ENCODE measurements at regions not wholly inside any gene's neighbourhood (a gene's known extent, or its start where the extent isn't known, plus 50 kb on each side); places are given as distances from the start of the nearest gene placed in this dataset.
A peak's percentile ranks its signal among the peaks of the same experiment; 100 is the strongest.
"Not testable (repeated sequence)": the region's sequence is repeated elsewhere in the genome, so short reads cannot be mapped to it uniquely, and the experiment has no call there.

- DNase-seq: not testable (repeated sequence)
Observed at GRCh38 chr14:106717544-106717943, 1191.2 kb downstream of the TMEM121 start.

DNA sequence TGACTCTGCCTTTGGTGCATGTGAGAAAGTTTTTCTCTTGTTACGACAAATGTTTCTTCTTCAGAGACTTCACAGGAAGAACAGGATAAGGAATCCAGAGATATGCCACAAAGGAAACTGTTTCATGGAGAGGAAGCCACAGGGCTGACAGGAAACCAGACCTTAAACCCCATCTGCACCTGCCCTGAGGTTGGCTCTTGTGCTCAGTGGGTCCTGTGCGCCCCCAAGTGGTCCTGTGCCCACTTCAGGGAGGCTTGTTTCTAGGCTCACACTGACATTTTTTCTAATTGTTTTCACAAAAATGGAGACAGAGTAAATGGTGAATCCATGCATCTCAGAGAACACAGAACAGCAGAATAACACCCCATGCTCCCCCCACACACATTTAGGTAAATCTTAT lies 1193.5 kb downstream of the TMEM121 start:
- peak; percentile 18 to 57 for DNase-seq

DNA sequence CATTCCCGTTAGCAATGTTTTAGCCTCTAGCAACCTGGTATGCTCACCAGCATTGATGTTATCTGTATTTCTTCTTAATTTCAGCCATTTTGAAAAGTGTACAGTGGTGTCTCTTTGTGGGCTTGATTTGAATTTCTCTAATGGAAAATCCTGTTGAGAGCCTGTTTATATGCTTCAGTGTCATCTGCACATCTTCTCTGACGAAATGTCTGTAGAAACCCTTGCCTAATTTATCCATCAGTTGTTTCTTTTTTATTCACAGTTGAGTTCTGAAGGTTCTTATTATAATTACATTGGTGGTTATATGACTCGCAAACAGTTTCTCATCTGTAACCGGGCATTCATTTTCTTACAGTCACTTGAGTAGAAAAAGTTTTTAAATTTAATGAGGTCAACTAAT lies 1195.5 kb downstream of the TMEM121 start:
- DNase-seq: not testable (repeated sequence)

GRCh38 chr14:106722813-106723687 lies 1196.7 kb downstream of the TMEM121 start:
- DNase-seq: not testable (repeated sequence)

GRCh38 chr14:106727962-106728361 lies 1201.6 kb downstream of the TMEM121 start:
- DNase-seq: peak in 1 of 2 donors; percentile 33

DNA sequence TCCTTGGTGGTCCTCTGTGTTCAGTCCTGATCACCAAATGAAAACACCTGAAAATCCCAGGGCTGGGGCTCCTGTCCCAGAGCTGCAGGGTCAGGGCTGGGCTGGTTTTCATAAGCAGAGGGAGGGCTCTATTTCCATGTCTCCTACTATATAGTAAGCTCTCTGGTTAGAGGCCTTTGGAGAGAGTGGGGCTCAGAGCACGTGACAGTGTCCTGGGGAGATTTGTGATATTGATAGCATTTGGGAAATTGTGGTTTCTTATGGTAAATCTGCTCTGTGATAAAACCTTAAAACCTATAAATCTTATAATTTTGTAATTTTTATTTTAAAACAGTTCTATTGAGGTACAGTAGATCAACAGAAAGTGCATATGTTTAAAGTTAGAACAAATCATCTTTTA lies 1202.2 kb downstream of the TMEM121 start:
- no peak for DNase-seq

GRCh38 chr14:106729551-106729950 lies 1203.2 kb downstream of the TMEM121 start:
- DNase-seq: no peak

DNA sequence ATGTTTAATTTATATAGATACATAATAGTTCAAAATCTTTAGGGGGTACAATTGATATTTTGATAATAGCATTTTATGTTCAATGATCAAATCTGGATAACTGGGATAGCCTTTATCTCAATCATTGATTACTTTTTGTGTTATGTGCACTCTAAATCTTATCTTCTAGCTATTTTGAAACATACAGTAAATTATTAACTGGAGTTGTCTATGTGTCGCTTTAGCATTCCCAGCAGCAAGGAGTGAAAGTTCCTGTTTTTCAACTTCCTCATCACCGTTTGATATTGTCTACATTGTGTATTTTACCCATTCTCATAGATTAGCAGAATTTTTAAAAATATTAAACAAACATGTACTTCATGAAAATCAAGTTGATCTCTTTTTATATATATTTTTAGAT lies 1207.4 kb downstream of the TMEM121 start:
- no peak for DNase-seq

GRCh38 chr14:106737021-106737420 lies 1210.6 kb downstream of the TMEM121 start:
- DNase-seq: peak in 1 of 2 donors; percentile 37

GRCh38 chr14:106738075-106738474 lies 1211.7 kb downstream of the TMEM121 start:
- DNase-seq: no peak

DNA sequence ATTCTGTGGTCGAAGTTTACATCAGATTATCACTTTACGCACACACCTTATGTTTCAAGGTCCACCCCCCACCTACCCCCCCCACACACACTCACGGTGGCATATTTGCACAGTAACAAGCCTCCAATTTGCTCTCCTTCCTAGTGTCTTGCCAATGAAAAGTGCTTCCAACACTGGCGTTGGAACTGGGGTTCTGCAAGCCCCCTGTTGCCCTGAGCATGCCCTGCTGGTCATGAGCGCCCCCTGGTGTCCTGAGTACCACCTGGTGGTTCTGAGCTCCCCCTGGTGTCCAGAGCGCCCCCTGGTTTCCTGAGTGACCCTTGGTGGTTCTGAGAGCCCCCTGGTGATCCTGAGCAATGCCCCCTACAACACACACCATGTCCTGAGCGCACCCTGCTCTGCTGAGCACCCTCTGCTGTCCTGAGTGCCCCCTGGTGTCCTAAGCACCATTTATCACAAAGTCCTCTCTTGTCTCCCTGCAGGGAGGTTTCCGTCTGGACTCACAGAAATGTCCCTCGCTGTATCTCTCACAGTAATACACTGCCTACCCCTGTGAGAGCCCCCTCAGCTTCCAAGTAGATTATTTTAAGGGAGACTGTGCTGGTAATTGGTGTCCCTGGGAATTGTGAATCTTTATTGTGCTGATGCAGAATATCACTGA lies 1212.3 kb downstream of the TMEM121 start:
- not testable (repeated sequence) for DNase-seq

- peak; percentile 34 to 84 for DNase-seq
Observed at GRCh38 chr14:106741086-106741827, 1214.9 kb downstream of the TMEM121 start.

GRCh38 chr14:106745016-106745767 lies 1218.8 kb downstream of the TMEM121 start:
- peak; percentile 26 to 29 for DNase-seq

DNA sequence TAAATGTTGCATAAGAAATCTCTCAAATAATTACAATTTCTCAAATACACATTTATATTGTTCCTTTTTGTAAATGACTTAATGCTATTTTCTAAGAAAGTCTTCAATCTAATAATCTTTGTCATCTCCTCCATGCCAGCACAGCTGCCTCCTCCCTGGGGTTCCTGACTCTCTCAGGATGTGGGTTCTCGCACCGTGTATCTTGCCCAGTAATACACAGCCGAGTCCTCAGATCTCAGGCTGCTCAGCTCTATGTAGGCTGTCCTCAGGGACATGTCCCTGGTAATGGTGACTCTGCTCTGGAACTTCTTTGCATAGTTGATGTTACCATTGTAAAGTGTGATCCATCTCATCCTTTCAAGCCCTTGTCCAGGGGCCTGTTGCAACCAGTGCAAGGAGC lies 1223.7 kb downstream of the TMEM121 start:
- not testable (repeated sequence) for DNase-seq

GRCh38 chr14:106753751-106754150 lies 1227.4 kb downstream of the TMEM121 start:
- DNase-seq: not testable (repeated sequence)

GRCh38 chr14:106757444-106757843 lies 1231.1 kb downstream of the TMEM121 start:
- DNase-seq: not testable (repeated sequence)

DNA sequence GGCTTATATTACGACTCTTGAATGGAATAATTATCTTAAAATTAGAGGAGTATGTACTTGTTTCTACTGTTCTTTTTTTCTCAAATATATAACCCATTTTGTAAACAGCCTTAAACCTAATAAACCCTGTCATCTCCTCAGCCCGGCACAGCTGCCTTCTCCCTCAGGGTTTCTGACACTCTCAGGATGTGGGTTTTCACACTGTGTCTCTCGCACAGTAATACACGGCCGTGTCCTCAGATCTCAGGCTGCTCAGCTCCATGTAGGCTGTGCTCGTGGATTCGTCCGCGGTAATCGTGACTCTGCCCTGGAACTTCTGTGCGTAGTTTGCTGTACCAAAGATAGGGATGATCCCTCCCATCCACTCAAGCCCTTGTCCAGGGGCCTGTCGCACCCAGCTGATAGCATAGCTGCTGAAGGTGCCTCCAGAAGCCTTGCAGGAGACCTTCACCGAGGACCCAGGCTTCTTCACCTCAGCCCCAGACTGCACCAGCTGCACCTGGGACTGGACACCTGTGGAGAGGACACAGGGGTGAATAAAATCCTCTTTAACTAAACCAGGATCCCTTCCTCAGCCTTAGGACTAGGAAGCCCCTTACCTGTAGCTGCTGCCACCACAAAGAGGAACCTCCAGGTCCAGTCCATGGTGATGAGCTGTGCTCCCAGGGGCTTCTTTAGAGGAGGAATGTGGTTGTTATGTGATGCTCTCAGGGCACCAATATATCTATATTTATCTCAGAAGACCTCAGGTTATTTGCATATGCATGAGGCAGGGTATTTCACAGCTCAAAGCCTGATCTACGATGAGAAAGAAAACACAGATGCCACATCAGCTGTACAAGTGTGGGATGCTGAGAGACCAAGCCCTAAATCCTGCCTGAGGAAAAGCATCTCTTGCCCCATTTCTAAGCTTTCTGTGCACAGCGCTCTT lies 1235.8 kb downstream of the TMEM121 start:
- DNase-seq: peak in 1 of 2 donors; percentile 34

- DNase-seq: peak in 1 of 2 donors; percentile 47
Observed at GRCh38 chr14:106764968-106765369, 1238.6 kb downstream of the TMEM121 start.

- no peak for DNase-seq
Observed at GRCh38 chr14:106766145-106766544, 1239.8 kb downstream of the TMEM121 start.

GRCh38 chr14:106766551-106767277 lies 1240.3 kb downstream of the TMEM121 start:
- peak; percentile 50 to 58 for DNase-seq

DNA sequence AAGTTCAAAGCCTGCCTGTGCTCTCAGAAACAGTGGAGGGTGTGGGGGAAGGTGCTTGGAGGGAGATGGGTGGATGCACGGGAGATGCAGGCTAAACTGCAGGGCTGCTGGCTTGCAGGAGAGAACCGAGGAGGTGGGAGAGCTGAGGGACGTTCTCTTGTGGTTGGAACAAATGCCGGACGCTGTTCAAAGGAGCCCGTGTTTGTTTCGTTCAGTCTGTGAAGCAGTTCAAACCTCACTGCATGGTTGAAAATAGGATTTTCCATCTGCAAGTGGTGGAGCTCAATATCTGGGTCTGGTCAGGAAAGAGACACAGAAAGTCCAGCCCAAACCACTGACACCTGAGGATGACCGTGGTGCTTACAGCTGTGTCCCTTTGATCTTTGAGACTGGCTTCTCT lies 1241.8 kb downstream of the TMEM121 start:
- not testable (repeated sequence) for DNase-seq

Data from CD4-positive, alpha-beta T cell treated with Interleukin-1 beta for 1 hour (primary cell).